Left renal cortex interstitium (tissue), 4 donors: ENCODE measurements at regions not wholly inside any gene's neighbourhood (a gene's known extent, or its start where the extent isn't known, plus 50 kb on each side); places are given as distances from the start of the nearest gene placed in this dataset.

Experiments used
- DNase-seq, 4 donors: peaks; one replicate each; pipeline ENCODE4 v3.0.0-alpha.2; 2013; ENCODE audit warnings: low read depth in 4 of 4, low spot score in 2 of 4, missing footprints in 1 of 4

DNA sequence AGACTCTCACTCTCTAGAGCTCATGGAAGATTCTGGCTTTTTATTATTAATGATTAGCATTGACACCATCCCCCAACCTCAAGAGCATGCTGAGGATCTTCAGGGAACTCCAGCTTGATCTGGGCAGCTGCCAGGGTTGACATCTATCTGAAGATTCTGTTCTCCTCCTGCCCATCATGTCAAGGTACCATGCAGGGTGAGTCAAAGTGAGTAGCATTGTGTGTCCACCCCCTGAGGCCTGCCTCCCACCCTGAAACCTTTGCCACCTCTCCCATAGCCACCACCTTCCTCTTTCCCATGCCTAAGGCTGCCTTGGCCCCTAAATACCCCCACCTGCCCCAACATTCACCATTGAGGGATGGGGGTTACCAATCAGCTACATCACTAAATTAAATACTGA is 70.1 kb upstream of the SLCO3A1 start:
- DNase-seq, result no peak

DNA sequence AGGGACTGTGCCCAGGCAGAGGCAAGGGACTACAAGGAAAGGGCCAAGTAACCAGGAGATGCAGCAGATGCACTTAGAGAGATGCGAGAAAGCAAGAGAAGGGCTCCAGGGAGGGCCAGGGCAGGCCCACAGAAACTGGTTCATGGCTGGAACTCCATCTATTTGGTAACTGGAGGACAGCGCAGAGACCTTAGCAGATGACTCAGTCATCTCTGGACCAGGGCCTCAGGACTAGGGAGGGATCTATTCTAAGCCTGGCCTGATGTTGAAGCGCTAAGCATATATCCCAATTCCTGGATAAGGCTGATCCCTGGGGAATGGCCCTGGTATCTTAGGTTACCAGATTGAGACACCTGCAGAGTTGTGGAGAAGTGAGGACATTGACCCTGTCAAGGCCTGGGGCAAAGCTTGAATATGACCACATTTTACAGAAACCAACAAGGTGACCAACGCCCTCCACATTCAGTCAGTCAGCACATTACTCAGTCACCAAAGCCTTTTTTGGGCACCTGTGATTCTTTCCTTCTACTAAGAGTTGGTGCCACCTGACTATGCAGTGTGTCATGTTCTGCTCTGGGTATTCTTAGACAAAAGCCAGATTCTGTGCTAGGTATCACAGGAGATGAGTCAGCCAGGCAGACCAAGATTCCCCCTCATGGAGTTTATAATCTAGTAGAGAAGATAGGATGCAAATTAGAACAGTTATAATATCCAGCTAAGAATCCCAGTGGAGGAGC is 68.4 kb upstream of the SLCO3A1 start:
- no peak for DNase-seq

DNA sequence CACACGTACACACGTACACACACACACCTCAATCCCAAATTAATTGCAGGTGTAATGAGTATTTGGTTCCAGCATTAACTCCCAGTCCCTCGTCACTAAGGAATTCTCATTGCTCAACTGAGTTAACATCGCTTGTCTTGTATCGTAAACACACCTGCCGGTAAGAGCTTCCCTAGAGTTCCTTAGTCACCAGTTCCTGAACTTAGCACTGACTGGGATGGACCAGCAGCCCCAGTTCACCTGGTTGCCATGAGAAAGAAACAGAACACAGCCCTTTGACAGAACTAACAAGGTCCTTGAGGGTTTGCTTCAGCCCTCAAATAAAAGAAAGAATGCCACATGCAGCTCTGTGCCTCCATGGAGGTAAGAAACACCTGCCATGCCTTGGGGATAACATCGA is 66.3 kb upstream of the SLCO3A1 start:
- DNase-seq, result no peak

DNA sequence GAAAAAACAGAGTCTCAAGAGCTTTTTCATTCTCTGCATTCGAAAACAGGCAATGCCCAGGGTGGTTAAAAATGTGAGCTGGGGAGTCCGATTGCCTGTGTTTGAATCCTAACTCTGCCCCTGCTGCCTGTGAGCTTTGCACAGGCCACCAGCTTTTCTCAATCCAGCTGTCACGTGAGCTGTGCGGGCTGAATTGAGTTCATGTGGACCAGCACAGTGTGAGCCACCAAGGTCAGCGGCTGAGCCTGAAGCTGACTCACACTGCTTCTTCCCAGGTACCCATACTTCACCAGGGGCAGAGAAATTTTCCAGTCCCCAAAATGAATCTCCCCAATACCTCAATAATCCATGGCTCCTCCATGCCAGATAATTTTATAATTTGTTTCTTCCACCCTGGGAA is 64.4 kb upstream of the SLCO3A1 start:
- no peak for DNase-seq

DNA sequence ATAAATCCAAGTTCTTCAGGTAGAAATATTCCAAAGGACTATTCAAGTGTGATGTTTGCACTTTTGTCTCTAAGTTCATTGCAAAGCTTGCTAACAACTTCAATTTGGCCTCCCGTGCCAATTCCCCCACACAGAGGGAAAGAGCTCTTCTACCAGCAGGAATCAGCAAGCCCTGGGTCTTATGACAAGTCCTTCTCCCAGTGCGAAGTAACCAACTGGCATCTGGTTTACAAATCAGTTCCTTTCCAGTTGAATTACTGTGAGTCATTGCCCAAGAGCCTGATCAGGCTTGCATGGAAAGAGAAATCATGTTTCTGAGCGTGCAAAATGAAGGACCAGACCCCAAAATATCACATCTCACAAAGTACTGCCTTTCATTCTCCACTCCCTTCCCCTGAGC is 62.7 kb upstream of the SLCO3A1 start:
- no peak for DNase-seq

DNA sequence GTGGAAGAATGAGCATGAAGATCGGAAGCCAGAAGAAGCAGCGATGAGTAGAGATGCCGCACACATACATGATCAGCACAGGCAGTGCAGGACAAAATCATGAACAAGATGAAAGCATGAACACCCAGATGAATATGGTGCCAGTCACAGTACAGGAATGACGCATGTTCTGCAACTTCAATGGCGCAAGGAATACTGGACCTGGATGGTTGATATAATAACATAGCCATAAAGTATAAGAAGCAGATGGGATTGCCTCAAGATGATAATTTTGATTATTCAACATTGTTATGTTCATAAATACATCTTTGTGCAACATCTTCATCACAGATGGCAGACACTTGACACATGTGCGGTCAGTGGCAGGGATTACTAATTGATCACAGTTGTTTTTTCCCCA is 59.7 kb upstream of the SLCO3A1 start:
- no peak for DNase-seq

DNA sequence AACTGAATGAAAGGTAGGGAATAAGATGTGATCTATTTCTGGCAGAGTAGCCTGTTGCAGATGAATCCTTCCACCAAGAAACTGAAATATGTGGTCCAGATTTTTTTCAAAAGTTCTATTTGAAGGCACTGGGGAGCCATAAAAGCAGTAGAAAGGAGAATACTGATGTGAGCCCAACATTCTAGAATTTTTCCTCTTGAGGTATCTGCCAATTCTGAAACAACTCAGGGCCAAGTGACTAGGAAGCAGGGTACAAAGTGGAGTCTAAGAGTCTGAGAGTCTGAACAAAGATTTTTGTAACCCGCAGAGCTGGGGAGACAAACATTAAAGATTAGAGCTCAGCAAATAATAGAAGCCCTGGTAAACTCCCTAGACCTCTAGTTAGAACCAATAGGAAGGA is 58.3 kb upstream of the SLCO3A1 start:
- no peak for DNase-seq

DNA sequence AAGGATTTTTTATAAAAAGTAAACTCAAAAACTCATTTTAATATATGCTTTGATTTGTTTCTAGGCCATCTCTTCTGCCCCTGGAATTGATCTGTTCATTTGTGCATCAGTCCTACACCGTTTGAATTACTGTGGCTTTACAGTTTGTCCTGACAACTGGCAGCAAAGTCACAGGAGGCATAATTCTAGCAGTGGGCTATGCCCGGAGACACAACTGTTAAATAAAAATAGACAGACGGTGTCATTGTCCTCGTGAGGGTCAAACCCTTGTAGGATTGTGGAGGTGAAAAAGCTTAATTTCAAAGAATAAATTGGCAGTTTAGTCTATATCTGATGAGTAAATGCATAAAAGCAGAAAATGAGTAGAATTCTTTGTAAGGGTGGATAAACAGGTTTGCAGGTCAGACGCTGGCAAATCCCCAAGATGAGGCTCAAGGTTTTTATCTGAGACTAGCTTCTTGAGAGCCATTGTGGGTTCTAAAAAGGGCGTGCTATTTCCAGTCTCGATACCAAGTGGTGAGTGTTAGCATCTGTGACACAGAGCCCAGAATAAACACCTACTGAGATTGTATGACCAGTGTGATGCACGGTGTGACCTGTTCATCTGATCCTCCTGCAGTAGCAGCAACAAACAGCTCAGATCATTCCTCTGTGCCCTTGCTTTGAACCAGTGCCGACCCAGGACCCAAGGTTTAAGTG is 51.5 kb upstream of the SLCO3A1 start:
- no peak for DNase-seq

DNA sequence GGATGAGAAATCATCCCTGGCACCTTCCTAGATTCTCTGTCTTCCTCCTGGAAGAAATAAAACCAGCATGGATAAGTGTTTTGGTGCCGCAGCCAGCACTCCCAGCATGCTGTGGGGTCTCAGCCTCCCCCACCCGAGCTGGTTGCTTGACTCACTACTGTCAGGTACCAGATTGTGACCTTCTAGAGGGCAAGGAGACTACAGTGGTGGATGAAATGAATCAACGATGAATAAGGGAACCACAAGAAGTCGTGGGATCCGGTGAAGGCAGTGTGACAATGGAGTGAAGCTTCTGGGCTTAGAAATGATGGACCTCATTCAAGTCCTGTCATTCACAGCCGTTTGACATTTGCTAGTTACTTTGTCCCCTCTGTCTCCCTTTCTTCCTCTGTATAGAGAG is 50.2 kb upstream of the SLCO3A1 start:
- no peak for DNase-seq
